ENCODE measurements at regions not wholly inside any gene's neighbourhood (a gene's known extent, or its start where the extent isn't known, plus 50 kb on each side); places are given as distances from the start of the nearest gene placed in this dataset.

- no peak for TF ChIP-seq HNF4A (conservative IDR thresholded peaks at IDR 0.05)
- TF ChIP-seq FOXA1 (IDR thresholded peaks at IDR 0.05): no peak
- TF ChIP-seq YY1 (IDR thresholded peaks at IDR 0.05): no peak
- TF ChIP-seq RAD21 (IDR thresholded peaks at IDR 0.05): no peak
- no peak for TF ChIP-seq RXRA (IDR thresholded peaks at IDR 0.05)
Measured at GRCh38 chrX:131791608-131792355, 231.3 kb upstream of the STK26 start (continued).

GRCh38 chrX:131792356-131792749 is 230.7 kb upstream of the STK26 start:
- 93% methylated on average over 13 of the region's 13 CpGs for whole genome bisulfite sequencing
- peak overlapping the region in 2 of 3 donors; percentile 63 to 77 for H3K4me3 ChIP-seq (ENCODE audit: low read depth in 1 of 3, low read length in 3 of 3)

More at GRCh38 chrX:131792356-131792749, 230.7 kb upstream of the STK26 start:
- Histone ChIP-seq H3K9me3 (ENCODE audit: control insufficient read depth in 4 of 4, low read length in 3 of 4) (no peaks in the 10 kb centered on the region), H3K27me3 (ENCODE audit: control insufficient read depth in 4 of 4, insufficient read depth in 4 of 4, low read length in 3 of 4) (no peaks in the 10 kb centered on the region), H3K36me3 (ENCODE audit: control insufficient read depth in 4 of 4, insufficient read depth in 3 of 4, low read depth in 1 of 4, low read length in 3 of 4) (peaks cover 0 to 2% (median 0%) of the 10 kb centered on the region in 4 donors), H3K4me1 (ENCODE audit: control insufficient read depth in 4 of 4, insufficient read depth in 4 of 4, low read length in 3 of 4) (peaks cover 0 to 35% (median 22%) of the 10 kb centered on the region in 4 donors), H3K27ac (ENCODE audit: low read depth in 1 of 2, low read length in 2 of 2) (peak overlapping the region in 1 of 2 donors; percentile 13), H3K9ac (ENCODE audit: low read depth in 1 of 2, low read length in 2 of 2) (no peak overlapping the region)
- TF ChIP-seq, protein P1, sequence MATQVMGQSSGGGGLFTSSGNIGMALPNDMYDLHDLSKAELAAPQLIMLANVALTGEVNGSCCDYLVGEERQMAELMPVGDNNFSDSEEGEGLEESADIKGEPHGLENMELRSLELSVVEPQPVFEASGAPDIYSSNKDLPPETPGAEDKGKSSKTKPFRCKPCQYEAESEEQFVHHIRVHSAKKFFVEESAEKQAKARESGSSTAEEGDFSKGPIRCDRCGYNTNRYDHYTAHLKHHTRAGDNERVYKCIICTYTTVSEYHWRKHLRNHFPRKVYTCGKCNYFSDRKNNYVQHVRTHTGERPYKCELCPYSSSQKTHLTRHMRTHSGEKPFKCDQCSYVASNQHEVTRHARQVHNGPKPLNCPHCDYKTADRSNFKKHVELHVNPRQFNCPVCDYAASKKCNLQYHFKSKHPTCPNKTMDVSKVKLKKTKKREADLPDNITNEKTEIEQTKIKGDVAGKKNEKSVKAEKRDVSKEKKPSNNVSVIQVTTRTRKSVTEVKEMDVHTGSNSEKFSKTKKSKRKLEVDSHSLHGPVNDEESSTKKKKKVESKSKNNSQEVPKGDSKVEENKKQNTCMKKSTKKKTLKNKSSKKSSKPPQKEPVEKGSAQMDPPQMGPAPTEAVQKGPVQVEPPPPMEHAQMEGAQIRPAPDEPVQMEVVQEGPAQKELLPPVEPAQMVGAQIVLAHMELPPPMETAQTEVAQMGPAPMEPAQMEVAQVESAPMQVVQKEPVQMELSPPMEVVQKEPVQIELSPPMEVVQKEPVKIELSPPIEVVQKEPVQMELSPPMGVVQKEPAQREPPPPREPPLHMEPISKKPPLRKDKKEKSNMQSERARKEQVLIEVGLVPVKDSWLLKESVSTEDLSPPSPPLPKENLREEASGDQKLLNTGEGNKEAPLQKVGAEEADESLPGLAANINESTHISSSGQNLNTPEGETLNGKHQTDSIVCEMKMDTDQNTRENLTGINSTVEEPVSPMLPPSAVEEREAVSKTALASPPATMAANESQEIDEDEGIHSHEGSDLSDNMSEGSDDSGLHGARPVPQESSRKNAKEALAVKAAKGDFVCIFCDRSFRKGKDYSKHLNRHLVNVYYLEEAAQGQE (IDR thresholded peaks at IDR 0.05): no peak
- TF ChIP-seq FOXA2 (IDR thresholded peaks at IDR 0.05) (no peak), RAD21 (IDR thresholded peaks at IDR 0.05) (peak in 1 of 2 donors; percentile 90), NR2F2 (IDR thresholded peaks at IDR 0.05) (no peak), HNF4G (IDR thresholded peaks at IDR 0.05) (no peak), FOXA1 (IDR thresholded peaks at IDR 0.05) (no peak), RXRA (IDR thresholded peaks at IDR 0.05) (peak in 1 of 2 donors; percentile 46), ATF3 (IDR thresholded peaks at IDR 0.05) (peak; percentile 79), SP1 (IDR thresholded peaks at IDR 0.05) (peak; percentile 81), ZBTB33 (IDR thresholded peaks at IDR 0.05) (no peak), GABPA (IDR thresholded peaks at IDR 0.05 in 1 of 2, conservative IDR thresholded peaks at IDR 0.05 in 1 of 2) (no peak)
- TF ChIP-seq, protein P2, sequence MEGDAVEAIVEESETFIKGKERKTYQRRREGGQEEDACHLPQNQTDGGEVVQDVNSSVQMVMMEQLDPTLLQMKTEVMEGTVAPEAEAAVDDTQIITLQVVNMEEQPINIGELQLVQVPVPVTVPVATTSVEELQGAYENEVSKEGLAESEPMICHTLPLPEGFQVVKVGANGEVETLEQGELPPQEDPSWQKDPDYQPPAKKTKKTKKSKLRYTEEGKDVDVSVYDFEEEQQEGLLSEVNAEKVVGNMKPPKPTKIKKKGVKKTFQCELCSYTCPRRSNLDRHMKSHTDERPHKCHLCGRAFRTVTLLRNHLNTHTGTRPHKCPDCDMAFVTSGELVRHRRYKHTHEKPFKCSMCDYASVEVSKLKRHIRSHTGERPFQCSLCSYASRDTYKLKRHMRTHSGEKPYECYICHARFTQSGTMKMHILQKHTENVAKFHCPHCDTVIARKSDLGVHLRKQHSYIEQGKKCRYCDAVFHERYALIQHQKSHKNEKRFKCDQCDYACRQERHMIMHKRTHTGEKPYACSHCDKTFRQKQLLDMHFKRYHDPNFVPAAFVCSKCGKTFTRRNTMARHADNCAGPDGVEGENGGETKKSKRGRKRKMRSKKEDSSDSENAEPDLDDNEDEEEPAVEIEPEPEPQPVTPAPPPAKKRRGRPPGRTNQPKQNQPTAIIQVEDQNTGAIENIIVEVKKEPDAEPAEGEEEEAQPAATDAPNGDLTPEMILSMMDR (IDR thresholded peaks at IDR 0.05; ENCODE audit: low read depth, low read length, missing input control): peak; percentile 47
- no peak for DNase-seq (ENCODE audit: low spot score)

All from liver (tissue), 8 donors.